SK-N-SH treated with all-trans-retinoic acid at 6 μM for 48 hours (cell line): ENCODE measurements at regions not wholly inside any gene's neighbourhood (a gene's known extent, or its start where the extent isn't known, plus 50 kb on each side); places are given as distances from the start of the nearest gene placed in this dataset.

Experiments used
- ATAC-seq: fragments of 200-7000 bp; cut with Tn5 transposase; 3 replicates; pipeline ENCODE4 v1.9.1; 2020; ENCODE audit warnings: mild to moderate bottlenecking, moderate library complexity
- ARNTL ChIP-seq: fragments of 450-650 bp; formaldehyde crosslinking; IDR thresholded peaks from 2 replicates; pipeline ENCODE4 v1.5.0; 2020; ENCODE audit warnings: low read depth, mild to moderate bottlenecking, moderate library complexity, borderline replicate concordance
- CSDC2 ChIP-seq: fragments of 250-450 bp; sonication (Bioruptor Pico); IDR thresholded peaks from 2 replicates; pipeline ENCODE4 v1.5.0; 2020; ENCODE audit warnings: mild to moderate bottlenecking, moderate library complexity
- ESRRG ChIP-seq: fragments of 250-450 bp; sonication (Bioruptor Pico); IDR thresholded peaks from 2 replicates; pipeline ENCODE4 v1.6.1; 2021; ENCODE audit warnings: mild to moderate bottlenecking
- GLIS3 ChIP-seq: fragments of 250-450 bp; sonication (Bioruptor Pico); IDR thresholded peaks from 2 replicates; pipeline ENCODE4 v1.5.0; 2020; ENCODE audit warnings: mild to moderate bottlenecking, moderate library complexity
- ISL1 ChIP-seq: fragments of 250-450 bp; sonication (Bioruptor Pico); IDR thresholded peaks from 2 replicates; pipeline ENCODE4 v2.1.2; 2022; ENCODE audit warnings: mild to moderate bottlenecking, moderate library complexity
- OSR1 ChIP-seq: fragments of 250-450 bp; sonication (Bioruptor Pico); IDR thresholded peaks from 2 replicates; pipeline ENCODE4 v1.8.0; 2022; ENCODE audit warnings: moderate library complexity, mild to moderate bottlenecking, inconsistent platforms
- PPARA ChIP-seq: fragments of 250-450 bp; sonication (Bioruptor Pico); IDR thresholded peaks from 2 replicates; pipeline ENCODE4 v1.5.0; 2020; ENCODE audit warnings: mild to moderate bottlenecking, borderline replicate concordance
- RARB ChIP-seq: fragments of 250-450 bp; sonication (Bioruptor Pico); IDR thresholded peaks from 2 replicates; pipeline ENCODE4 v1.8.0; 2021; ENCODE audit warnings: mild to moderate bottlenecking, moderate library complexity
- SNAI2 ChIP-seq: fragments of 250-450 bp; sonication (Bioruptor Pico); IDR thresholded peaks from 2 replicates; pipeline ENCODE4 v1.5.0; 2020; ENCODE audit warnings: mild to moderate bottlenecking, moderate library complexity
- TCF4 ChIP-seq: fragments of 250-450 bp; sonication (Bioruptor Pico); IDR thresholded peaks from 2 replicates; pipeline ENCODE4 v1.8.0; 2021; ENCODE audit warnings: mild to moderate bottlenecking, moderate library complexity, borderline replicate concordance
- TOX ChIP-seq: fragments of 250-450 bp; sonication (Bioruptor Pico); IDR thresholded peaks from 2 replicates; pipeline ENCODE4 v1.8.0; 2021; ENCODE audit warnings: mild to moderate bottlenecking, moderate library complexity, borderline replicate concordance
- ZC3H10 ChIP-seq: fragments of 250-450 bp; sonication (Bioruptor Pico); IDR thresholded peaks from 2 replicates; pipeline ENCODE4 v1.5.1; 2021; ENCODE audit warnings: mild to moderate bottlenecking, moderate library complexity
- ZFP3 ChIP-seq: fragments of 250-450 bp; sonication (Bioruptor Pico); IDR thresholded peaks from 2 replicates; pipeline ENCODE4 v1.5.0; 2020; ENCODE audit warnings: mild to moderate bottlenecking, moderate library complexity
- ZFP30 ChIP-seq: fragments of 450-650 bp; formaldehyde crosslinking; IDR thresholded peaks from 2 replicates; pipeline ENCODE4 v1.5.0; 2022; ENCODE audit warnings: mild to moderate bottlenecking, moderate library complexity
- ZNF565 ChIP-seq: fragments of 450-650 bp; formaldehyde crosslinking; conservative IDR thresholded peaks from 2 replicates; pipeline ENCODE4 v1.5.0; 2020; ENCODE audit warnings: low read depth, mild to moderate bottlenecking, moderate library complexity
- ZNF8 ChIP-seq: fragments of 450-650 bp; formaldehyde crosslinking; IDR thresholded peaks from 2 replicates; pipeline ENCODE4 v1.5.0; 2020; ENCODE audit warnings: mild to moderate bottlenecking, moderate library complexity
- TF ChIP-seq, protein P1 (sequence below): fragments of 250-450 bp; sonication (Bioruptor Pico); IDR thresholded peaks from 2 replicates; pipeline ENCODE4 v1.8.0; 2020; ENCODE audit warnings: mild to moderate bottlenecking, moderate library complexity, borderline replicate concordance
- TF ChIP-seq, protein P2 (sequence below): fragments of 250-450 bp; sonication (Bioruptor Pico); IDR thresholded peaks from 2 replicates; pipeline ENCODE4 v1.5.1; 2021; ENCODE audit warnings: mild to moderate bottlenecking, moderate library complexity
- TF ChIP-seq, protein P3 (sequence below): fragments of 250-450 bp; sonication (Bioruptor Pico); IDR thresholded peaks from 2 replicates; pipeline ENCODE4 v1.5.0; 2020; ENCODE audit warnings: mild to moderate bottlenecking, moderate library complexity
- TF ChIP-seq, protein P4 (sequence below): fragments of 250-450 bp; sonication (Bioruptor Pico); IDR thresholded peaks from 2 replicates; pipeline ENCODE4 v1.8.0; 2021; ENCODE audit warnings: low read depth, mild to moderate bottlenecking, moderate library complexity, borderline replicate concordance
- TF ChIP-seq, protein P5 (sequence below): fragments of 250-450 bp; sonication (Bioruptor Pico); IDR thresholded peaks from 2 replicates; pipeline ENCODE4 v1.5.1; 2020; ENCODE audit warnings: low read depth, mild to moderate bottlenecking, moderate library complexity

DNA sequence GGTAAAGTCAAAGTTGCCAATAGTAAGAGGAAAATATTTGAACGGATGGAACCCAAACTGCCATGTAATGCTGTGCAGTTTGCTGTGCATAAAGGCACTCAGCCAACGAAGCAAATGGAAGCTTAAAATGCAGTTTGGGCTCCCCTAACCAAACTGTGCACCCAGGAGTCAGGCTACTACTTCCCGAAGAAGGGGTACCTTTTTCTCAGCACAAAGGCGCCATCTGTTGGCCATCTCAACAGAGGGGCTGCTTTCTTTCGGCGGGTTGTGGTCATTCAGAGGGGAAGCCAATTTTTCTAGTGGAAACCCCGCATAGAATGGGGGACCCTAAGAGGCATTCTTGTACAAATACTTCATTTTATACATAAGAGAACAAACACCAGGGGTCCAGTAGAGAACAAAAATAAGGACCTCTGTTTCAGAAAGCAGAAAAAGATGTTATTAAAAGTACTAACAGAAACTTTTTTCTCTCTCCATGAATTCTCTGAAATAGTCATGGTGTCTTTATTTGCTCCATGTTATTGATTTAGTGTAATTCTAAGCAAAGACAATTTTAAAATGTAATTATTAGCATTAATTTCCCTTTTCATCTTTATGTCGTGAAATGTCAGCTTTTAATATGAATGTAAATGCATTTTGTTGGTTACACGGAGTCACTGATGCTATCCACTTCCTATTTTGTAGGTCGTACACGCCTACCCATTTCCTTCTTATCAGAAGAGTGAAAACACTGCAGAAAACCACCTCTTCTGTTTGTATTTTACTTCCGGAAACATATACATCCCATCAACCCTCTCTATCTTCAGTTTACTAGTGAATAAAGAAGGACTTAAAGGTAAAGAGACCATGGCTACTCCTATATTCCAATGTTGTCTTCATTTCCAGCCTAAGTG is 453.3 kb downstream of the KCNJ2 start:
- no peak for ATAC-seq
- TF ChIP-seq RARB (no peak), ARNTL (CRISPR knock-in tag) (no peak), TCF4 (CRISPR knock-in tag) (no peak), ZFP3 (CRISPR knock-in tag) (no peak), GLIS3 (no peak)
- TF ChIP-seq, protein P1, sequence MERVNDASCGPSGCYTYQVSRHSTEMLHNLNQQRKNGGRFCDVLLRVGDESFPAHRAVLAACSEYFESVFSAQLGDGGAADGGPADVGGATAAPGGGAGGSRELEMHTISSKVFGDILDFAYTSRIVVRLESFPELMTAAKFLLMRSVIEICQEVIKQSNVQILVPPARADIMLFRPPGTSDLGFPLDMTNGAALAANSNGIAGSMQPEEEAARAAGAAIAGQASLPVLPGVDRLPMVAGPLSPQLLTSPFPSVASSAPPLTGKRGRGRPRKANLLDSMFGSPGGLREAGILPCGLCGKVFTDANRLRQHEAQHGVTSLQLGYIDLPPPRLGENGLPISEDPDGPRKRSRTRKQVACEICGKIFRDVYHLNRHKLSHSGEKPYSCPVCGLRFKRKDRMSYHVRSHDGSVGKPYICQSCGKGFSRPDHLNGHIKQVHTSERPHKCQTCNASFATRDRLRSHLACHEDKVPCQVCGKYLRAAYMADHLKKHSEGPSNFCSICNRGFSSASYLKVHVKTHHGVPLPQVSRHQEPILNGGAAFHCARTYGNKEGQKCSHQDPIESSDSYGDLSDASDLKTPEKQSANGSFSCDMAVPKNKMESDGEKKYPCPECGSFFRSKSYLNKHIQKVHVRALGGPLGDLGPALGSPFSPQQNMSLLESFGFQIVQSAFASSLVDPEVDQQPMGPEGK (CRISPR knock-in tag), result no peak
- TF ChIP-seq, protein P2, sequence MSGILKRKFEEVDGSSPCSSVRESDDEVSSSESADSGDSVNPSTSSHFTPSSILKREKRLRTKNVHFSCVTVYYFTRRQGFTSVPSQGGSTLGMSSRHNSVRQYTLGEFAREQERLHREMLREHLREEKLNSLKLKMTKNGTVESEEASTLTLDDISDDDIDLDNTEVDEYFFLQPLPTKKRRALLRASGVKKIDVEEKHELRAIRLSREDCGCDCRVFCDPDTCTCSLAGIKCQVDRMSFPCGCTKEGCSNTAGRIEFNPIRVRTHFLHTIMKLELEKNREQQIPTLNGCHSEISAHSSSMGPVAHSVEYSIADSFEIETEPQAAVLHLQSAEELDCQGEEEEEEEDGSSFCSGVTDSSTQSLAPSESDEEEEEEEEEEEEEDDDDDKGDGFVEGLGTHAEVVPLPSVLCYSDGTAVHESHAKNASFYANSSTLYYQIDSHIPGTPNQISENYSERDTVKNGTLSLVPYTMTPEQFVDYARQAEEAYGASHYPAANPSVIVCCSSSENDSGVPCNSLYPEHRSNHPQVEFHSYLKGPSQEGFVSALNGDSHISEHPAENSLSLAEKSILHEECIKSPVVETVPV (CRISPR knock-in tag), result no peak

DNA sequence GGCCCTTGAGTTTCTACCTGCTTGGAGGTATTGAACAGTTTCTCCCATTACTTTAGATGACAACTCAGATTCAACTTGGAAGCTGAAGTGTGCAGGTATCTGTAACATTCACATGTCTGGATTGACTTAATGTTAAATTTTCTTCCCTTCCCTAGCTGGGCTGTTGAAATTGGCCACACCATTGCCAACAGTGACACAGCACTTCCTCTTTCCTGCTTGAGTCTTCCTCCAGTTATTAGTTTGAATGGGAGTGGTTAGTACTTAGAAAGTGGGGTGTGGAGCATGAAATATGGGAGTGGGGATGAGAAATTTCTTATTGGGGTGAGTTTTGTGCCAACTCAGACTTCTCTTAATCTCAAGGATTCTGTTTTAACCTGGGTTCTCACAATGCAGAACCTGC is 454.9 kb downstream of the KCNJ2 start:
- ATAC-seq, result no peak
- TF ChIP-seq RARB (no peak), PPARA (CRISPR knock-in tag) (no peak), ISL1 (no peak), GLIS3 (no peak), TCF4 (CRISPR knock-in tag) (no peak), OSR1 (CRISPR knock-in tag) (no peak), ARNTL (CRISPR knock-in tag) (no peak), TOX (CRISPR knock-in tag) (no peak), SNAI2 (no peak), ZFP30 (CRISPR knock-in tag) (no peak)
- TF ChIP-seq, protein P2 (CRISPR knock-in tag), result no peak
- TF ChIP-seq, protein P3, sequence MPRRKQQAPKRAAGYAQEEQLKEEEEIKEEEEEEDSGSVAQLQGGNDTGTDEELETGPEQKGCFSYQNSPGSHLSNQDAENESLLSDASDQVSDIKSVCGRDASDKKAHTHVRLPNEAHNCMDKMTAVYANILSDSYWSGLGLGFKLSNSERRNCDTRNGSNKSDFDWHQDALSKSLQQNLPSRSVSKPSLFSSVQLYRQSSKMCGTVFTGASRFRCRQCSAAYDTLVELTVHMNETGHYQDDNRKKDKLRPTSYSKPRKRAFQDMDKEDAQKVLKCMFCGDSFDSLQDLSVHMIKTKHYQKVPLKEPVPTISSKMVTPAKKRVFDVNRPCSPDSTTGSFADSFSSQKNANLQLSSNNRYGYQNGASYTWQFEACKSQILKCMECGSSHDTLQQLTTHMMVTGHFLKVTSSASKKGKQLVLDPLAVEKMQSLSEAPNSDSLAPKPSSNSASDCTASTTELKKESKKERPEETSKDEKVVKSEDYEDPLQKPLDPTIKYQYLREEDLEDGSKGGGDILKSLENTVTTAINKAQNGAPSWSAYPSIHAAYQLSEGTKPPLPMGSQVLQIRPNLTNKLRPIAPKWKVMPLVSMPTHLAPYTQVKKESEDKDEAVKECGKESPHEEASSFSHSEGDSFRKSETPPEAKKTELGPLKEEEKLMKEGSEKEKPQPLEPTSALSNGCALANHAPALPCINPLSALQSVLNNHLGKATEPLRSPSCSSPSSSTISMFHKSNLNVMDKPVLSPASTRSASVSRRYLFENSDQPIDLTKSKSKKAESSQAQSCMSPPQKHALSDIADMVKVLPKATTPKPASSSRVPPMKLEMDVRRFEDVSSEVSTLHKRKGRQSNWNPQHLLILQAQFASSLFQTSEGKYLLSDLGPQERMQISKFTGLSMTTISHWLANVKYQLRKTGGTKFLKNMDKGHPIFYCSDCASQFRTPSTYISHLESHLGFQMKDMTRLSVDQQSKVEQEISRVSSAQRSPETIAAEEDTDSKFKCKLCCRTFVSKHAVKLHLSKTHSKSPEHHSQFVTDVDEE, result no peak
- TF ChIP-seq, protein P4, sequence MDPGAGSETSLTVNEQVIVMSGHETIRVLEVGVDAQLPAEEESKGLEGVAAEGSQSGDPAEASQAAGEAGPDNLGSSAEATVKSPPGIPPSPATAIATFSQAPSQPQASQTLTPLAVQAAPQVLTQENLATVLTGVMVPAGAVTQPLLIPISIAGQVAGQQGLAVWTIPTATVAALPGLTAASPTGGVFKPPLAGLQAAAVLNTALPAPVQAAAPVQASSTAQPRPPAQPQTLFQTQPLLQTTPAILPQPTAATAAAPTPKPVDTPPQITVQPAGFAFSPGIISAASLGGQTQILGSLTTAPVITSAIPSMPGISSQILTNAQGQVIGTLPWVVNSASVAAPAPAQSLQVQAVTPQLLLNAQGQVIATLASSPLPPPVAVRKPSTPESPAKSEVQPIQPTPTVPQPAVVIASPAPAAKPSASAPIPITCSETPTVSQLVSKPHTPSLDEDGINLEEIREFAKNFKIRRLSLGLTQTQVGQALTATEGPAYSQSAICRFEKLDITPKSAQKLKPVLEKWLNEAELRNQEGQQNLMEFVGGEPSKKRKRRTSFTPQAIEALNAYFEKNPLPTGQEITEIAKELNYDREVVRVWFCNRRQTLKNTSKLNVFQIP (CRISPR knock-in tag), result no peak

DNA sequence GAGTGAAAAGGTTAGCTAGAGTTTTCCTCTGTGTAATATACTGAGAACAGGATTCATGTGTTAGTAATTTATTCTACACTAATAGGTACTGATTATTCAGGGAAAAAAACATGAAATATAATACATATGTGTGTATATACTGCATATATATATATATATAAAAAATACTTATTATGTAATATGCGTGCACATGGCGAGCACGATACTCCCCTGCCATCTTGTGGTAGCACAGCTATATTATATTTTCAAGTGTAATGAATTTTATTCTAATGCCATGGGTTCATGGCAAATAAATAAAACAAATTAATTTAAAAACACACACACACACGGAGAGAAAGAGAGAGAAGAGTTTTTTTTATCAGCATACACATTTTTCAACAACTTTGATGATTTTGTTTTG is 460.6 kb downstream of the KCNJ2 start:
- ATAC-seq, result peak; percentile 47; the same call in 1 of the 3 replicates
- TF ChIP-seq ARNTL (CRISPR knock-in tag) (no peak), ZC3H10 (CRISPR knock-in tag) (no peak), ZFP3 (CRISPR knock-in tag) (no peak), ESRRG (no peak), ZNF565 (CRISPR knock-in tag) (no peak), CSDC2 (CRISPR knock-in tag) (no peak), ZNF8 (CRISPR knock-in tag) (no peak), RARB (no peak), PPARA (CRISPR knock-in tag) (no peak), ZFP30 (CRISPR knock-in tag) (no peak)
- TF ChIP-seq, protein P2 (CRISPR knock-in tag), result no peak
- TF ChIP-seq, protein P3, result no peak
- TF ChIP-seq, protein P5, sequence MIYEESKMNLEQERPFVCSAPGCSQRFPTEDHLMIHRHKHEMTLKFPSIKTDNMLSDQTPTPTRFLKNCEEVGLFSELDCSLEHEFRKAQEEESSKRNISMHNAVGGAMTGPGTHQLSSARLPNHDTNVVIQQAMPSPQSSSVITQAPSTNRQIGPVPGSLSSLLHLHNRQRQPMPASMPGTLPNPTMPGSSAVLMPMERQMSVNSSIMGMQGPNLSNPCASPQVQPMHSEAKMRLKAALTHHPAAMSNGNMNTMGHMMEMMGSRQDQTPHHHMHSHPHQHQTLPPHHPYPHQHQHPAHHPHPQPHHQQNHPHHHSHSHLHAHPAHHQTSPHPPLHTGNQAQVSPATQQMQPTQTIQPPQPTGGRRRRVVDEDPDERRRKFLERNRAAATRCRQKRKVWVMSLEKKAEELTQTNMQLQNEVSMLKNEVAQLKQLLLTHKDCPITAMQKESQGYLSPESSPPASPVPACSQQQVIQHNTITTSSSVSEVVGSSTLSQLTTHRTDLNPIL, result no peak
